KBM-7 (cell line): ENCODE measurements at regions not wholly inside any gene's neighbourhood (a gene's known extent, or its start where the extent isn't known, plus 50 kb on each side); places are given as distances from the start of the nearest gene placed in this dataset.

ENCODE experiments used
- DNase-seq: peaks from one replicate; pipeline ENCODE4 v3.0.0-alpha.2; 2015
- in situ Hi-C: fragments of 300-500 bp; cut with MboI; formaldehyde crosslinking; loops from 2 replicates; pipeline ENCODE4 v1.14.3; 2020; ENCODE audit warnings: low sequenced_read_pairs, low pct_unique_long_range_greater_than_20kb, mixed read lengths

GRCh38 chr7:145957160-145957890 is 159.3 kb upstream of the CNTNAP2 start:
- in situ Hi-C loops: no loop called here

DNA sequence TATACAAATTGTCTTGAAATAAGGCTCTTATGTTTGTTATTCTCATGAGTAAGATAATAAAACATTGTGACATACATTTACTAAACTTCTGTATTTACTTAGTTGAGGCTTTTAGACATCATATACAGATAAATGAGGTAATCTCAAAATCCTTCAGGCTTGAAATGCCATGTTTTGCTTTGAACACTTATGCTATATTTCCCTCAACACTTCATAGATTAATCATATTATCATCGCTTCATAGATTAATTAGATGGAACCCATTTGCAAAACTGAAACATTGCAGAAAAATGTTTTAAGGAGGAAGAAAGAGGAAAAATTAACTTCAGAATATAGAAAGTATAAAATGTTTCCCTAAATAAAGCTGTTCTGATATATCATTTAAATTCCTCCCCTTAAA is 165.0 kb upstream of the CNTNAP2 start:
- DNase-seq: no peak
- in situ Hi-C loops: no loop called here

More at GRCh38 chr7:145957160-145957890, 159.3 kb upstream of the CNTNAP2 start:
- DNase-seq: no peak

- in situ Hi-C loops: no loop called here
- DNase-seq: no peak
Measured at GRCh38 chr7:145928937-145929336, 187.7 kb upstream of the CNTNAP2 start.

GRCh38 chr7:145919712-145920111 is 196.9 kb upstream of the CNTNAP2 start:
- DNase-seq: no peak
- in situ Hi-C loops: no loop called here

- no peak for DNase-seq
- in situ Hi-C loops: no loop called here
Measured at GRCh38 chr7:145916776-145917175, 199.8 kb upstream of the CNTNAP2 start.

DNA sequence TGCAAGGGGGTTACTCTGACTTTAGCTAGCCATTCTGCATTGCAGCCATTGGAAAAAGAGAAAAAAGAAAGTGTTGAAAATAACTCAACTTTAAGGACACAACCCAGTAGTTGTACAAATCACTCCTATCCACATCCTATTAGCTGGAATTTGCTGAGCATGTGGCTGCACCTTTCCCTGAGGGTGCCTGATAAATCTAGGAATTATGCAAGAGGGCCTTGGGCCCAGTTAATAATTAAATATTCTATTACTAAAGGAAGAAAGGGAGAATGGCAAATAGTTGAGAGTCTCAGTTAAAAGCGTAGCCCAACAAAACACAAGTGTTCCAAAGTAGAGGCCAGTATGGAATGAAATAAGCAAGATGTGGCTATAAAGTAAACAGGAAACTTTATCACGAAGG is 200.9 kb upstream of the CNTNAP2 start:
- no peak for DNase-seq
- in situ Hi-C loops: no loop called here

GRCh38 chr7:145909991-145910513 is 206.5 kb upstream of the CNTNAP2 start:
- in situ Hi-C loops: no loop called here
- peak; percentile 51 for DNase-seq

DNA sequence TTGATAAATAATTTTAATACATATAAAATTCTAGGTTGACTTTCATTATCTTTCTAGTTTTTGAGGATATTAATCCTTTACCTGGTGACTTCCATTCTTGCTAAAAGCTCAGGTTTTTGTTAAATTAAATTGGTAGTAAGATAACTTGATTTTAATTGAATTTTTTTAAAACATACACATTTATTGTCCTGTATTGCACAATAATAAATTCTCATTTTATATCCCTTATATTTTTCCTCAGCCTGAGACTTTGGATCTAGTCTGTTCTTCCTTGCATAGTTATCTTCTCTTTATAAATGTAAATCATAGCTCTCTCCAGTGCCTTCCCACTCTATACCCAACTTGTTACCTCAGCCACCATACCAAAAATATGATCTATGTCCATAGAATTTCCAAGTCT is 212.9 kb upstream of the CNTNAP2 start:
- in situ Hi-C loops: no loop called here
- no peak for DNase-seq

DNA sequence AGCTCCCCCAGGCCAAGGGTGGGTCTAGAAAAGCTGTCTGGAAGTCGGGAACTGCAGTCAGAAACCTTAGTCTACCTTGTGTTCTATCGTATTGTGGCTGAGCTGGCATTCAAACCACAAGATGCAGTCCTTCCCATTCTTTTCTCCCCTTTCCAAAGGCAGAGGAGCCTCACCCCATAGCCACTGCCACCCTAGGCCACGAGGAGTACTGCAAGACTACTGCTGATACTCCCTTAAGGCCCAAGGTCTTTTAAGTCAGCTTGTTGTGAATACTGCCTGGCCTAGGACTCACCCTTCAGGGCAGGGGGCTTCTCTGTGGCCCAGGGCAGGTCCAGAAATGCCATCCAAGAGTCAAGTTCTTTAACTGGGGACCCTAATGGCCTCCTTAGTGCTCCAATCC is 214.5 kb upstream of the CNTNAP2 start:
- in situ Hi-C loops: no loop called here
- no peak for DNase-seq

DNA sequence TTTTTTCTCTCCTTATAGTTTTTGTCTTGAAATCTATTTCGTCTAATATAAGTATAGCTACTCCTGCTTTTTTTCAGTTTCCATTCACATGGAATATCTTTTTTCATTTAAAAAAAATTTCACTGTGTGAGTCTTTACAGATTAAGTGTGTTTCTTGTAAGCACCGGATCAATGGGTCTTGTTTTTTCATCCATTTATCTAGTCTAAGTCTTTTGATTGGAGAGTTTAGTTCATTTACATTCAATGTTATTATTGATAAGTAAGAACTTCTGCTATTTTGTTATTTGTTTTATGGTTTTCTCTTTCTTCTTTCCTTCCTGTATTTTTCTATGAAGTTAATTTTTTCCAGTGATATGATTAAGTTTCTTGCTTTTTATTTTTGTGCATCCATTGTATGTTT is 216.7 kb upstream of the CNTNAP2 start:
- in situ Hi-C loops: no loop called here
- no peak for DNase-seq

DNA sequence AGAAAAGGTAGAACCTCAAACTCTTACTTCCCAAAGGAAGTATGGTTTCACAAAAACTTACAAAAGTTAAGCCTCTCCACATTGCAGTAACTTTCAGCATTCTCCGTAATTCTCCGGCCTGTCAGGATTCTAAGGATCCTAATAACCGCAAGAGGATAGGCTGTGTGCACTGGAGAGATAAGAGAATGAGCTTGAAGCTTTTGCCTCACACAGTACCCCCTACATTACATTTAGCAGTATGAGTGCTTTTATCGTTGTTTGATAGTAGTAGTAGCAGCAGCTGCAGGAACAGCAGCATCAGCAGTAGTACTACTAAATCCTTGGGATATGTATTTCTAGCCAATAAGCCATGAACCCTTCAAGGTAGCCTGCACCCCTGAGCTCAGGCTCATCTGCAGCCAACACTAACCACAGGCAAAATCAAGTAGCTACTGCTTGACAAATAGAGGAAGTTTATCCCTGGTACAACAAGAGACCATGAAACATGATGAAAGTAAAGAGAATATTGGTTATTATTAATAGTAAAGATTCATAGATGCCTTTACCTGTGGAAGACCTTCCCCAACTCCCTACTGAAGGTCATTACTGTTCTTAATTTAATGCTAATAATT is 222.6 kb upstream of the CNTNAP2 start:
- DNase-seq: no peak
- in situ Hi-C loops: no loop called here

GRCh38 chr7:145884716-145885514 is 231.7 kb upstream of the CNTNAP2 start:
- in situ Hi-C loops: no loop called here
- DNase-seq: peak; percentile 6

DNA sequence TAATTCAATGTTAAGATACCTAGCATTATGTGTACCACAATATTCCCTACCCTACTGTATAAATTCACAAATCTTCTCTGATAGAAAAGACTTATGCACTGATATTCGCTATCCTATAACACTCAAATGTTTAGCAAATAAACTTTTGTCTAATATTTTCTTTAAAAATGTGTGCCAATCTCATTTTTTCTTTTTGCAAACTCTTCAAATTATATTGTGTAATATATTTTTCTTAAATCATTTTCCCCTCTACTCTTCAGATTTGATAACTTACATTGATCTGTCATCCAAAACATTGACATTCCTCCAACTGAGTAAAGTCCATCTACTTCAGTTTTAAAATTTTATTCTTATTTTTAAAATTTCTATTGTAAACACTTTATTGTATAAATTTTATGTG is 240.2 kb upstream of the CNTNAP2 start:
- in situ Hi-C loops: no loop called here
- no peak for DNase-seq

GRCh38 chr7:145875267-145875666 is 241.3 kb upstream of the CNTNAP2 start:
- DNase-seq: no peak
- in situ Hi-C loops: no loop called here

GRCh38 chr7:145868935-145869334 is 247.7 kb upstream of the CNTNAP2 start:
- in situ Hi-C loops: no loop called here

DNA sequence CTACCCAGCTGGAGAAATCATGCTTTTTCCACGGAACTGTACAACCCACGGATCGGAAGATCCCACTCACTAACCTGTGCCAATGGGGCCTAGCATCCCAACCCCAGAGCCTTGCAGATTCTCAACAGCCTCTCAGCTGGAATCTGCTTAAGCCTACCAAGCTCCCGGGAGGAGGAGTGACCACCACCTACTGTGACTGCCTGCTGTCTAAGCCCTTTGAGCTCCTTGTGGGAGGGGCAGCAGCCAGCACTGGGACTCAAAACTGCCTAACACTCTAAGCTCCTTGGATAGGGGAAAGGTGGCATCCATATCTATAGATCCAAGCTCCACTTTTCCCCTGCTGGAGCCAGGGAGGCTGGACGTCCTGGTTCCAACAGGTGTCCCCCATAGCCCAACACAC is 254.4 kb upstream of the CNTNAP2 start:
- no peak for DNase-seq
- in situ Hi-C loops: no loop called here

More at GRCh38 chr7:145868935-145869334, 247.7 kb upstream of the CNTNAP2 start:
- no peak for DNase-seq

DNA sequence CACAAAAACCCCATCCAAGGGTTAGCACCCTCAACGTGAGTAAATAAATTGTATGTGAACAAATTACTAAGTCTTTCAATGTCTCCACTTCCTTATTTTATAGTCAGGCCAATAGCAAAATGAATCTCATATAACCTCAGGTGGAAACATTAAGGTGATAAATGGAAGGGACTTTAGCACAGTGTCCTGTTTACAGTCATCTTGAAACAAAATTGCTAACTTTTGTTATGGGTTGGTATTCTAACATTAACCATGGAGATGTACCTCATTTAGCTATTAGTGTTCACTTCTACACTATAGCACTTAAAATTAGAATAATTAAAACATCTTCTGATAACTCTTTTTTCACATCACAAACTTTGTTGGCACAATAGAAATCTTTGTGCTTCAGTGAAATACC is 255.8 kb upstream of the CNTNAP2 start:
- in situ Hi-C loops: no loop called here

GRCh38 chr7:145850636-145851035 is 266.0 kb upstream of the CNTNAP2 start:
- in situ Hi-C loops: no loop called here
- DNase-seq: no peak

More for the DNA sequence above, 255.8 kb upstream of the CNTNAP2 start:
- DNase-seq: no peak

GRCh38 chr7:145848691-145849090 is 267.9 kb upstream of the CNTNAP2 start:
- peak; percentile 14 for DNase-seq
- in situ Hi-C loops: no loop called here

DNA sequence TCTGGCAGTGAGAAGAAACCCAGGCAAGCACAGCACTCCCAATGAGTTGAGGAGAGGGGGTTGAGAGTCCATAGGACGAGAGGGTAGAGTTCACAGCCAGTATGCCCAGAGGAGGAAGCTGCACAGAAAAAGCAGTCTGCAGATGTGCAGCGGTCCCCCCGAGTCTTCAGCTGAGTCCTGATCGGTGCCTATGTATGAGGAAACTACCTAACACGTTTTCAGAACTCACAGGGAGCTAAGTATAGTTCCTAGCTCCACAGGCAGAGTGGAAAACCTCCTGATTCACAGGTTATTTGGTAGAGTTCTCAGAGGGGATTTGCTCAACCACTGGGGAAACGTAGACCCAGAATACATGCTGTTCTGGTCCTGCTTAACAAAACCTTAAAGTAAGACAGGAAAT is 271.3 kb upstream of the CNTNAP2 start:
- no peak for DNase-seq
- in situ Hi-C loops: no loop called here
